DND-41 (cell line): ENCODE measurements at regions not wholly inside any gene's neighbourhood (a gene's known extent, or its start where the extent isn't known, plus 50 kb on each side); places are given as distances from the start of the nearest gene placed in this dataset.

ENCODE experiments used
- EZH2 ChIP-seq: IDR thresholded peaks from 3 replicates; pipeline ENCODE4 v1.6.1; 2012; ENCODE audit warnings: borderline replicate concordance, low read depth, mild to moderate bottlenecking, moderate library complexity, low read length, inconsistent platforms; ENCODE audit not compliant: severe bottlenecking
- TF ChIP-seq, protein P1 (sequence below): IDR thresholded peaks from 2 replicates; pipeline ENCODE4 v1.5.1; 2012; ENCODE audit warnings: borderline replicate concordance, low read length, moderate library complexity, mild to moderate bottlenecking; ENCODE audit not compliant: poor library complexity, severe bottlenecking; ENCODE audit errors: extremely low read depth

GRCh38 chr1:164951508-164951907 lies 392.5 kb downstream of the PBX1 start:
- TF ChIP-seq EZH2 = no peak
- TF ChIP-seq, protein P1, sequence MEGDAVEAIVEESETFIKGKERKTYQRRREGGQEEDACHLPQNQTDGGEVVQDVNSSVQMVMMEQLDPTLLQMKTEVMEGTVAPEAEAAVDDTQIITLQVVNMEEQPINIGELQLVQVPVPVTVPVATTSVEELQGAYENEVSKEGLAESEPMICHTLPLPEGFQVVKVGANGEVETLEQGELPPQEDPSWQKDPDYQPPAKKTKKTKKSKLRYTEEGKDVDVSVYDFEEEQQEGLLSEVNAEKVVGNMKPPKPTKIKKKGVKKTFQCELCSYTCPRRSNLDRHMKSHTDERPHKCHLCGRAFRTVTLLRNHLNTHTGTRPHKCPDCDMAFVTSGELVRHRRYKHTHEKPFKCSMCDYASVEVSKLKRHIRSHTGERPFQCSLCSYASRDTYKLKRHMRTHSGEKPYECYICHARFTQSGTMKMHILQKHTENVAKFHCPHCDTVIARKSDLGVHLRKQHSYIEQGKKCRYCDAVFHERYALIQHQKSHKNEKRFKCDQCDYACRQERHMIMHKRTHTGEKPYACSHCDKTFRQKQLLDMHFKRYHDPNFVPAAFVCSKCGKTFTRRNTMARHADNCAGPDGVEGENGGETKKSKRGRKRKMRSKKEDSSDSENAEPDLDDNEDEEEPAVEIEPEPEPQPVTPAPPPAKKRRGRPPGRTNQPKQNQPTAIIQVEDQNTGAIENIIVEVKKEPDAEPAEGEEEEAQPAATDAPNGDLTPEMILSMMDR = no peak
